OCI-LY3 (cell line): ENCODE measurements at regions not wholly inside any gene's neighbourhood (a gene's known extent, or its start where the extent isn't known, plus 50 kb on each side); places are given as distances from the start of the nearest gene placed in this dataset.

Source experiments
- EZH2phosphoT487 ChIP-seq: fragments of 200-600 bp; shearing (Covaris generic); IDR thresholded peaks from 2 replicates; pipeline ENCODE4 v1.6.1; 2018; ENCODE audit warnings: antibody characterized with exemption, mixed run types, low read depth
- TF ChIP-seq, protein P1 (sequence below): fragments of 200-600, 300-600 bp; sonication (generic); IDR thresholded peaks from 2 replicates; pipeline ENCODE4 v1.5.1; 2014; ENCODE audit warnings: antibody characterized with exemption, low read length, low read depth

DNA sequence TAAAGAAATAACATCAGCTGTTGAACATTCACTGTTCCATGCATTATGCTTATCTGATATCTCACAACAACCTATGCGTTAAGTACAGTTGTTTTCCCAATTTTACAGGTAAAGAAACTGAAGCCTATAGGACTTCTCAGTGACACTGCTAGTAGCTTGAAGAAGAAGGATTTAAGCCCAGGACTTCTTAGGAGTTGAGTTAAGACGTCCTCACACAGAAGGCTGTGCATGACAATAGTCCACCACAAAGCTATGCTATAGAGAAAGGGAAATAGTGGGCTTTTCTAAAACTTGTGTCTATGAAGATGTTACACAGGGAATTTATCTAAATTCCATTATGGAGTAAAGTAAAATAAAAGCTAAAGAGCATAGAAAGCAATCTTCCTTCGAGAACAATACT is 120.5 kb upstream of the RASSF8 start:
- TF ChIP-seq EZH2phosphoT487: no peak
- TF ChIP-seq, protein P1, sequence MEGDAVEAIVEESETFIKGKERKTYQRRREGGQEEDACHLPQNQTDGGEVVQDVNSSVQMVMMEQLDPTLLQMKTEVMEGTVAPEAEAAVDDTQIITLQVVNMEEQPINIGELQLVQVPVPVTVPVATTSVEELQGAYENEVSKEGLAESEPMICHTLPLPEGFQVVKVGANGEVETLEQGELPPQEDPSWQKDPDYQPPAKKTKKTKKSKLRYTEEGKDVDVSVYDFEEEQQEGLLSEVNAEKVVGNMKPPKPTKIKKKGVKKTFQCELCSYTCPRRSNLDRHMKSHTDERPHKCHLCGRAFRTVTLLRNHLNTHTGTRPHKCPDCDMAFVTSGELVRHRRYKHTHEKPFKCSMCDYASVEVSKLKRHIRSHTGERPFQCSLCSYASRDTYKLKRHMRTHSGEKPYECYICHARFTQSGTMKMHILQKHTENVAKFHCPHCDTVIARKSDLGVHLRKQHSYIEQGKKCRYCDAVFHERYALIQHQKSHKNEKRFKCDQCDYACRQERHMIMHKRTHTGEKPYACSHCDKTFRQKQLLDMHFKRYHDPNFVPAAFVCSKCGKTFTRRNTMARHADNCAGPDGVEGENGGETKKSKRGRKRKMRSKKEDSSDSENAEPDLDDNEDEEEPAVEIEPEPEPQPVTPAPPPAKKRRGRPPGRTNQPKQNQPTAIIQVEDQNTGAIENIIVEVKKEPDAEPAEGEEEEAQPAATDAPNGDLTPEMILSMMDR: no peak
